Stomach (tissue), 8 donors: ENCODE measurements at regions not wholly inside any gene's neighbourhood (a gene's known extent, or its start where the extent isn't known, plus 50 kb on each side); places are given as distances from the start of the nearest gene placed in this dataset.

Source experiments
- DNase-seq, 2 donors: peaks; one replicate each; pipeline versions ENCODE4 v3.0.0 to v3.0.0-alpha.2; 2013 to 2019
- H3K27ac ChIP-seq, 5 donors: fragments of 200-600 bp in 4 of 5; sonication (generic) in 4 of 5; one replicate each; pipeline ENCODE4 v1.5.1; 2013 to 2019; ENCODE audit warnings: mild to moderate bottlenecking in 1 of 5, moderate library complexity in 1 of 5
- H3K27me3 ChIP-seq, 3 donors: fragments of 200-600 bp; sonication (generic); one replicate each; pipeline ENCODE4 v1.5.1; 2017 to 2019; ENCODE audit warnings: mixed run types in 1 of 3
- H3K36me3 ChIP-seq, 4 donors: fragments of 200-600 bp; sonication (generic); 1 replicate in 3 of 4; 2 replicates in 1 of 4; pipeline ENCODE4 v1.5.1; 2016 to 2019
- H3K4me1 ChIP-seq, 4 donors: fragments of 200-600 bp; sonication (generic); one replicate each; pipeline ENCODE4 v1.5.1; 2016 to 2019
- H3K4me3 ChIP-seq, 4 donors: fragments of 200-600 bp; sonication (generic) in 3 of 4; one replicate each; pipeline ENCODE4 v1.5.1; 2016 to 2019; ENCODE audit warnings: mild to moderate bottlenecking in 1 of 4
- H3K9me3 ChIP-seq, 4 donors: fragments of 200-600 bp; sonication (generic); one replicate each; pipeline ENCODE4 v1.5.1; 2016 to 2019
- CTCF ChIP-seq, 7 experiments: fragments of 450-650 bp in 4 of 7; fragments of 200-600 bp in 3 of 7; sonication (generic) in 3 of 7; IDR thresholded peaks; one replicate each; pipeline ENCODE4 v1.5.1; 2016 to 2019; ENCODE audit warnings: antibody characterized with exemption in 7 of 7, control low read depth in 2 of 7, mild to moderate bottlenecking in 1 of 7
- EP300 ChIP-seq: sonication (generic); formaldehyde crosslinking; IDR thresholded peaks from one replicate; pipeline ENCODE4 v1.6.1; 2017; ENCODE audit warnings: antibody characterized with exemption
- POLR2A ChIP-seq, 4 donors: fragments of 450-650 bp; IDR thresholded peaks; one replicate each; pipeline ENCODE4 v1.6.1; 2016; ENCODE audit warnings: antibody characterized with exemption in 4 of 4, control low read depth in 2 of 4, mild to moderate bottlenecking in 1 of 4, moderate library complexity in 1 of 4
- POLR2AphosphoS5 ChIP-seq, 3 donors: sonication (generic); formaldehyde crosslinking; IDR thresholded peaks; one replicate each; pipeline ENCODE4 v1.6.1; 2016; ENCODE audit warnings: antibody characterized with exemption in 3 of 3
- WGBS, 5 donors: extraction: QIAGEN DNeasy Blood & Tissue Kit in 3 of 5; methylation state at CpG; one replicate each; pipeline versions ENCODE4 v1.1.5 to v1.1.7; 2013 to 2018; 5-methylcytosine and 5-hydroxymethylcytosine counted together
- intact Hi-C: fragments of 100-400 bp; cut with DNase I; formaldehyde crosslinking; loops from one replicate; pipeline ENCODE4 v1.15.1; 2023; ENCODE audit warnings: low total_unique reads
- donor health status: healthy with polysubstance abuse.
- donor health status: Bipolar disorder and iron deficiency.
- donor health status: healthy.

DNA sequence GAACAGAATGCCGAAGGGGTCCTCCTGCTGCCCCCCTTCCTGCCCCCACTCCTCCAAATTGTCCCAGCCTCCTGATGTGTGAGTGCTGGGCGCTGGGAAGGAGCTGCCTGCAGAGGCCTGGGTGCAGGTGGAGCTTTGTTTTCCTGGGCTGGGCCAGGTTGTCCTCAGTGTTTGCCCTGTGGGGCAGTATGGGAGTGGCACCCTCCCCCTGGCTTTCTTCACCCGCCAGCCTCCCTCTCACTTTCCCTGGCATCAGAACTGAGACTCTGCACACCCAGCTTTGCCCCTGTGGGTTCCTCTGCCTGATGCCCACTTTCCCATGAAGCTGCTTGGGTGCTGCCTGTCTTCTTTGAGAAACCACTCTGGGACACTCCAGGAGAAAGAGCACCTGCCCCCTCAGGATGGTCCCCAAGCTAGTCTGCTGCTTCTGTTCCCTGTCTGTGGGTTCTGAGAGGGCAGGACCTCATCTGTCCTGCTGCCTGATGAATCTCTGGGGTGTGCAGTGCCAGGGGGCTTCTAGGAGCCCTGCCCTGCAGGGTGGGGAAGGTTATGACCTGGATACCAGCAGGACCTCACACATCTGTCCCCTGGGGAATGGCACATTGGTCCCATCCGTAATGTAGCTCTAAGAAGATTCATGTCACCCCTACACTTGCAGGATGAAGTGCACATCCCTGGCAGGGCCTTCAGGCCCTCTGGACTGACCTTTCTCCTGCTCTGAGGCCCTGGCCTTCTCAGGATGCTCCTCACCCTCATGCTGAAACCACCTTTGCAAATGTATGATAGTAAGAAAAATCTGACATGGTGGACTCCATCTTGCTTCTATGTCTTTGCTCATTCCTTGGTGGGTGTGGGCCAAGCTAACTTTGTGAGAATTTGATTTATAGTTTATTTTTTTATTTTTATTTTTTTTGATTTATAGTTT, 146.8 kb upstream of the HS6ST1 start:
- H3K4me3 ChIP-seq = no peak overlapping the region
- intact Hi-C loops = no loop called here
- peaks cover 0 to 5% (median 0%) of the 10 kb centered on the region in 4 donors for H3K4me1 ChIP-seq
- H3K36me3 ChIP-seq = no peaks in the 10 kb centered on the region
- H3K27me3 ChIP-seq = no peaks in the 10 kb centered on the region
- DNase-seq = peak in 1 of 2 donors; percentile 36
- WGBS, 5 donors = 53 to 74% (median 66%) methylated on average over 4 of the region's 4 CpGs
- peaks cover 14 to 48% (median 31%) of the 10 kb centered on the region in 4 donors for H3K9me3 ChIP-seq
- no peak overlapping the region for H3K27ac ChIP-seq
- no peak for TF ChIP-seq POLR2A (IDR thresholded peaks at IDR 0.05)
- no peak for TF ChIP-seq CTCF (IDR thresholded peaks at IDR 0.05)
- no peak for TF ChIP-seq POLR2AphosphoS5 (IDR thresholded peaks at IDR 0.05)
- no peak for TF ChIP-seq EP300

- peak in 1 of 3 donors; percentile 32 for TF ChIP-seq POLR2AphosphoS5 (IDR thresholded peaks at IDR 0.05)
- TF ChIP-seq CTCF (IDR thresholded peaks at IDR 0.05) = no peak
- Histone ChIP-seq H3K4me1 (peaks cover 0 to 5% (median 0%) of the 10 kb centered on the region in 4 donors), H3K4me3 (no peak overlapping the region), H3K36me3 (no peaks in the 10 kb centered on the region), H3K9me3 (peaks cover 14 to 44% (median 31%) of the 10 kb centered on the region in 4 donors), H3K27me3 (no peaks in the 10 kb centered on the region), H3K27ac (no peak overlapping the region)
- DNase-seq = peak in 1 of 2 donors; percentile 64
- intact Hi-C loops = no loop called here
- 51 to 74% (median 69%) methylated on average over 2 of the region's 2 CpGs for WGBS, 5 donors
Measured at GRCh38 chr2:128466376-128466775, 147.7 kb upstream of the HS6ST1 start.

GRCh38 chr2:128466776-128467175, 148.1 kb upstream of the HS6ST1 start:
- Histone ChIP-seq H3K9me3 (peaks cover 14 to 44% (median 31%) of the 10 kb centered on the region in 4 donors), H3K4me3 (no peak overlapping the region), H3K36me3 (no peaks in the 10 kb centered on the region), H3K27me3 (no peaks in the 10 kb centered on the region), H3K4me1 (peaks cover 0 to 5% (median 0%) of the 10 kb centered on the region in 4 donors), H3K27ac (no peak overlapping the region)
- TF ChIP-seq CTCF (IDR thresholded peaks at IDR 0.05) (no peak), POLR2A (IDR thresholded peaks at IDR 0.05) (no peak)
- intact Hi-C loops = no loop called here
- WGBS, 5 donors = 89 to 100% (median 90%) methylated on average over 2 of the region's 2 CpGs
- no peak for DNase-seq

DNA sequence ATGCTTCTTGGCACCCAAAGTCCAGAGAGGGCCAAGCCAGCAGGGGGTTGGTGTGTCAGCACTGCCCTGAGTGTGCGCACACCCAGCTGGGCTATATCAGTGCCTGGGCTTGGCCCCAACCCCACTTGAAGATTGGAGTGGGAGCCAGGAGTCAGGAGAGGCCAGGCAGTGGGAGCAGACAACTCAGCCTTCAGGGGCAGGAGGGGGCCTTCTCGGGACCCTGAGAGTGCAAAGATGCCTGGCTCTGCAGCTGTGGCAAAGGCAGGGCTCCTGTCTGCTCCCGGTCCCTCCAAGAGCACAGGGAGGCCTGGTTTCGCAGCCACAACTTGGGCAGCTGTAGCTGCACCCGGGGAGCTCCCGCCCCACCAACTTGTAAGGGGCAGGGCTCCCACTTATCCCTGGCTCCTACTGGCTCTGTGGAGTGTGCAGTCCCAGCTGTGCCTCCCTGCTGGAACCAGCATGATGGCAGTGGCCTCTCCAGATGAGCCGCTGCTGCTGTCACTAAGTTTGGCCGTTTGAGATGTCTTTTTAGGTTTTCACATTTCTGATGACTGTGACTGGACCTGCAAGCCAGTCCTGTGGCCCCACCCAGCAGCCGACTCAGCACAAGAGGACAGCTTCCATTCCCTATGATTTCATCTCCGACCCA, 148.8 kb upstream of the HS6ST1 start:
- 88 to 95% (median 91%) methylated on average over 9 to 10 of the region's 10 CpGs for WGBS, 5 donors
- peaks cover 14 to 44% (median 31%) of the 10 kb centered on the region in 4 donors for H3K9me3 ChIP-seq
- no peak for DNase-seq
- H3K27me3 ChIP-seq = no peaks in the 10 kb centered on the region
- H3K4me3 ChIP-seq = no peak overlapping the region
- no peak for TF ChIP-seq POLR2AphosphoS5 (IDR thresholded peaks at IDR 0.05)
- TF ChIP-seq POLR2A (IDR thresholded peaks at IDR 0.05) = no peak
- no peak for TF ChIP-seq CTCF (IDR thresholded peaks at IDR 0.05)
- H3K36me3 ChIP-seq = no peaks in the 10 kb centered on the region
- H3K27ac ChIP-seq = no peak overlapping the region
- intact Hi-C loops = no loop called here
- peaks cover 0 to 5% (median 0%) of the 10 kb centered on the region in 4 donors for H3K4me1 ChIP-seq
